HepG2 (cell line): ENCODE measurements at regions not wholly inside any gene's neighbourhood (a gene's known extent, or its start where the extent isn't known, plus 50 kb on each side); places are given as distances from the start of the nearest gene placed in this dataset.

ENCODE experiments used
- HCFC1 ChIP-seq: fragments of 150-350 bp; IDR thresholded peaks from 2 replicates; pipeline ENCODE4 v1.6.1; 2014; ENCODE audit warnings: low read depth, low read length
- ZFAT ChIP-seq: sonication (generic); formaldehyde crosslinking; conservative IDR thresholded peaks from 2 replicates; pipeline ENCODE4 v1.8.1; 2023; ENCODE audit warnings: missing genetic modification reagents, inconsistent platforms
- TF ChIP-seq, protein P1 (sequence below): IDR thresholded peaks from 2 replicates; pipeline ENCODE4 v1.6.1; 2012; ENCODE audit warnings: inconsistent platforms

- no peak for TF ChIP-seq HCFC1
- TF ChIP-seq ZFAT (CRISPR knock-in tag): no peak
- TF ChIP-seq, protein P1, sequence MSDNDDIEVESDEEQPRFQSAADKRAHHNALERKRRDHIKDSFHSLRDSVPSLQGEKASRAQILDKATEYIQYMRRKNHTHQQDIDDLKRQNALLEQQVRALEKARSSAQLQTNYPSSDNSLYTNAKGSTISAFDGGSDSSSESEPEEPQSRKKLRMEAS: no peak
These were observed 370.0 kb downstream of the FBXW7 start for GRCh38 chr4:152165846-152166245.
